GM23338 (cell line): ENCODE measurements at regions not wholly inside any gene's neighbourhood (a gene's known extent, or its start where the extent isn't known, plus 50 kb on each side); places are given as distances from the start of the nearest gene placed in this dataset.

Experiments
- ATAC-seq: fragments of 200-7000 bp; cut with Tn5 transposase; 3 replicates; pipeline ENCODE4 v1.9.1; 2020
- DNase-seq: peaks from one replicate; pipeline ENCODE4 v3.0.0-alpha.2; 2015; ENCODE audit warnings: low spot score
- H2AFZ ChIP-seq: fragments of 200-600 bp; sonication (generic); 2 replicates; pipeline ENCODE4 v1.8.0; 2016; ENCODE audit warnings: antibody characterized with exemption, mild to moderate bottlenecking, moderate library complexity
- H3F3A ChIP-seq: fragments of 200-600 bp; sonication (generic); replicated peaks from 2 replicates; pipeline ENCODE4 v1.8.0; 2017; ENCODE audit warnings: antibody characterized with exemption, mixed run types, low read depth
- H3K27ac ChIP-seq: fragments of 200-600 bp; sonication (generic); 2 replicates; pipeline ENCODE4 v1.6.1; 2016; ENCODE audit warnings: low read depth
- H3K27me3 ChIP-seq: fragments of 200-600 bp; sonication (generic); 2 replicates; pipeline ENCODE4 v1.8.0; 2016; ENCODE audit warnings: mild to moderate bottlenecking, mixed run types, moderate library complexity; ENCODE audit not compliant: insufficient read depth
- H3K36me3 ChIP-seq: fragments of 200-600 bp; sonication (generic); 2 replicates; pipeline ENCODE4 v1.8.0; 2016; ENCODE audit warnings: mild to moderate bottlenecking; ENCODE audit not compliant: insufficient read depth
- H3K4me1 ChIP-seq: fragments of 200-600 bp; sonication (generic); 2 replicates; pipeline ENCODE4 v1.8.0; 2016; ENCODE audit warnings: mild to moderate bottlenecking, moderate library complexity; ENCODE audit not compliant: insufficient read depth
- H3K4me2 ChIP-seq: fragments of 200-600 bp; sonication (generic); 2 replicates; pipeline ENCODE4 v1.7.1; 2017; ENCODE audit warnings: mixed run types
- H3K4me3 ChIP-seq: fragments of 200-600 bp; sonication (generic); 2 replicates; pipeline ENCODE4 v1.6.1; 2016; ENCODE audit warnings: mixed run types
- H3K79me2 ChIP-seq: fragments of 200-600 bp; sonication (generic); replicated peaks from 2 replicates; pipeline ENCODE4 v1.8.0; 2017; ENCODE audit warnings: mild to moderate bottlenecking; ENCODE audit not compliant: insufficient read depth
- H3K9me2 ChIP-seq: fragments of 200-600 bp; sonication (generic); 2 replicates; pipeline ENCODE4 v1.8.0; 2017; ENCODE audit not compliant: insufficient read depth
- H4K20me1 ChIP-seq: fragments of 200-600 bp; sonication (generic); replicated peaks from 2 replicates; pipeline ENCODE4 v1.8.0; 2017; ENCODE audit warnings: mild to moderate bottlenecking; ENCODE audit not compliant: insufficient read depth
- H3K27ac Mint-ChIP-seq: 2 replicates; pipeline ENCODE4 v1.8.0; 2020; ENCODE audit warnings: inconsistent platforms, mild to moderate bottlenecking, moderate library complexity, mixed read lengths
- H3K27me3 Mint-ChIP-seq: 3 replicates; pipeline ENCODE4 v1.8.0; 2022; ENCODE audit warnings: low read depth, mild to moderate bottlenecking, moderate library complexity, mixed read lengths, inconsistent platforms; ENCODE audit not compliant: insufficient read depth, poor library complexity
- H3K36me3 Mint-ChIP-seq: 3 replicates; pipeline ENCODE4 v1.8.0; 2021; ENCODE audit warnings: low read depth, mild to moderate bottlenecking, inconsistent platforms, moderate library complexity, mixed read lengths
- H3K4me1 Mint-ChIP-seq: 3 replicates; pipeline ENCODE4 v1.8.0; 2020; ENCODE audit warnings: mild to moderate bottlenecking, inconsistent platforms, mixed read lengths
- H3K4me3 Mint-ChIP-seq: 3 replicates; pipeline ENCODE4 v1.8.0; 2021; ENCODE audit warnings: moderate library complexity, mild to moderate bottlenecking, inconsistent platforms, mixed read lengths
- H3K9me3 Mint-ChIP-seq: 3 replicates; pipeline ENCODE4 v1.8.0; 2020; ENCODE audit warnings: moderate library complexity, mild to moderate bottlenecking, inconsistent platforms, mixed read lengths
- CREB1 ChIP-seq: fragments of 250-450 bp; sonication (Bioruptor Pico); IDR thresholded peaks from 2 replicates; pipeline ENCODE4 v1.5.0; 2020; ENCODE audit warnings: low read depth, mild to moderate bottlenecking, moderate library complexity
- ETS1 ChIP-seq: IDR thresholded peaks from 2 replicates; pipeline ENCODE4 v1.6.1; 2016; ENCODE audit warnings: antibody characterized with exemption
- EZH2 ChIP-seq: fragments of 200-600 bp; sonication (generic); IDR thresholded peaks from one replicate; pipeline ENCODE4 v1.8.0; 2017; ENCODE audit warnings: antibody characterized with exemption, mild to moderate bottlenecking, low read depth; ENCODE audit not compliant: unreplicated experiment
- EZH2phosphoT487 ChIP-seq: fragments of 200-600 bp; sonication (generic); IDR thresholded peaks from one replicate; pipeline ENCODE4 v1.8.1; 2018; ENCODE audit warnings: antibody characterized with exemption; ENCODE audit not compliant: unreplicated experiment
- JUNB ChIP-seq: IDR thresholded peaks from one replicate; pipeline ENCODE4 v1.6.1; 2016; ENCODE audit warnings: antibody characterized with exemption; ENCODE audit not compliant: unreplicated experiment
- NANOG ChIP-seq: IDR thresholded peaks from 2 replicates; pipeline ENCODE4 v1.6.1; 2016; ENCODE audit warnings: antibody characterized with exemption, borderline replicate concordance
- POLR2AphosphoS5 ChIP-seq: IDR thresholded peaks from 2 replicates; pipeline ENCODE4 v1.6.1; 2016; ENCODE audit warnings: antibody characterized with exemption, low read depth
- STAT1 ChIP-seq: IDR thresholded peaks from one replicate; pipeline ENCODE4 v1.6.1; 2016; ENCODE audit warnings: antibody characterized with exemption; ENCODE audit not compliant: unreplicated experiment
- ZNF114 ChIP-seq: fragments of 250-450 bp; sonication (Bioruptor Pico); IDR thresholded peaks from 2 replicates; pipeline ENCODE4 v1.5.0; 2020; ENCODE audit warnings: mild to moderate bottlenecking, moderate library complexity
- ZNF331 ChIP-seq: fragments of 250-450 bp; sonication (Bioruptor Pico); IDR thresholded peaks from 2 replicates; pipeline ENCODE4 v1.5.0; 2020; ENCODE audit warnings: low read depth, mild to moderate bottlenecking, moderate library complexity
- ZNF462 ChIP-seq: fragments of 250-450 bp; sonication (Bioruptor Pico); IDR thresholded peaks from 2 replicates; pipeline ENCODE4 v1.5.0; 2020; ENCODE audit warnings: mild to moderate bottlenecking, moderate library complexity
- TF ChIP-seq, protein P1 (sequence below): IDR thresholded peaks from one replicate; pipeline ENCODE4 v1.6.1; 2018; ENCODE audit warnings: antibody characterized with exemption; ENCODE audit not compliant: unreplicated experiment
- TF ChIP-seq, protein P2 (sequence below), 2 experiments: fragments of 200-600 bp in 1 of 2; sonication (generic) in 1 of 2; conservative IDR thresholded peaks; 2 replicates each; pipeline versions ENCODE4 v1.5.1 to v1.6.1; 2016 to 2017; ENCODE audit warnings: antibody characterized with exemption in 2 of 2, low read depth in 2 of 2, mild to moderate bottlenecking in 2 of 2, moderate library complexity in 1 of 2

DNA sequence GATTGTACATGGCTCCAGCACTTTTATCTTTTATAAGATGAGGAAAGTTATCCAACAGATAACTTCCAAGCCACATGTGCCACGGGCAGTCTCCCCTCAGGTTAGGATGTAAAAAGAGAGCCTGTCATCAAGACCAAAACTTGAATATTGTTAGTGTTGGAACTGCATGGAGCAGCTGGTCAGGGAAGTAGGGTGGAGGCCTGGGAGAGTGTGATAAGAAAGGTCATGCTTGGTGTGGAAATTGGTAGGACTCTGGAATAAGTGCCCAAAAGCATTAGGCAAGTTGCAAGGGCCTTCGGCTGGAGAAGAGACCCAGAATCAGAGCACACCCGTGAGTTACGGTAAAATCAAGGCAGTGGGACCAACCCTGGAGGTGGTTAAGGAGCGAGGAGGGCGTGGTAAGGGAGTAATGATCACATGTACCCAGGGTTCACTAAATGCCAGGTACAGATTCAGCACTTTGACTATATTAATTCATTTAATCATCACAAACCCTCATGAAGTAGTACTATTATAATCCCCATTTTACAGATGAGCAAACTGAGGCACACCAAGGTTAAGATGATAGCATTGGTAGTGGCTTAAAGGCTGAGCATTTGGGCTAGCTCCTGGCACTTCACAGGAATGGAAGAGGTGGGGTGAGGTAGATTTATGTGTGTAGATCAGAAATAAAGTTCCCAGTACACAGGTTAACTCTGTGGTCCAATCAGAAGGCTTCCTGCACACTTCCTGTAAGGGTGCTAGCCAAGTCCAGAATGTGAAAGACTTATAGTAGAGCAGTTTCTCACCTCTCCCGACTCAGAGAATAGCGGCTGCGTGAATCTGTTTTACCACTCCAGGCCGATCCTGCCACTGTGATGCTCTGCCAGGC, 96.5 kb upstream of the ZNF608 start:
- no peak for ATAC-seq
- Mint-ChIP-seq H3K27ac (no peak overlapping the region), H3K36me3 (no peaks in the 10 kb centered on the region; the same call in 2 of the 3 replicates)

More for the DNA sequence above, 96.5 kb upstream of the ZNF608 start:
- no peaks in the 10 kb centered on the region for H3K79me2 ChIP-seq
- TF ChIP-seq ETS1 (no peak), JUNB (no peak), EZH2phosphoT487 (no peak), CREB1 (CRISPR knock-in tag) (no peak), EZH2 (no peak), NANOG (no peak), STAT1 (no peak), ZNF331 (CRISPR knock-in tag) (no peak), ZNF462 (no peak), POLR2AphosphoS5 (no peak), ZNF114 (CRISPR knock-in tag) (no peak)
- TF ChIP-seq, protein P1, sequence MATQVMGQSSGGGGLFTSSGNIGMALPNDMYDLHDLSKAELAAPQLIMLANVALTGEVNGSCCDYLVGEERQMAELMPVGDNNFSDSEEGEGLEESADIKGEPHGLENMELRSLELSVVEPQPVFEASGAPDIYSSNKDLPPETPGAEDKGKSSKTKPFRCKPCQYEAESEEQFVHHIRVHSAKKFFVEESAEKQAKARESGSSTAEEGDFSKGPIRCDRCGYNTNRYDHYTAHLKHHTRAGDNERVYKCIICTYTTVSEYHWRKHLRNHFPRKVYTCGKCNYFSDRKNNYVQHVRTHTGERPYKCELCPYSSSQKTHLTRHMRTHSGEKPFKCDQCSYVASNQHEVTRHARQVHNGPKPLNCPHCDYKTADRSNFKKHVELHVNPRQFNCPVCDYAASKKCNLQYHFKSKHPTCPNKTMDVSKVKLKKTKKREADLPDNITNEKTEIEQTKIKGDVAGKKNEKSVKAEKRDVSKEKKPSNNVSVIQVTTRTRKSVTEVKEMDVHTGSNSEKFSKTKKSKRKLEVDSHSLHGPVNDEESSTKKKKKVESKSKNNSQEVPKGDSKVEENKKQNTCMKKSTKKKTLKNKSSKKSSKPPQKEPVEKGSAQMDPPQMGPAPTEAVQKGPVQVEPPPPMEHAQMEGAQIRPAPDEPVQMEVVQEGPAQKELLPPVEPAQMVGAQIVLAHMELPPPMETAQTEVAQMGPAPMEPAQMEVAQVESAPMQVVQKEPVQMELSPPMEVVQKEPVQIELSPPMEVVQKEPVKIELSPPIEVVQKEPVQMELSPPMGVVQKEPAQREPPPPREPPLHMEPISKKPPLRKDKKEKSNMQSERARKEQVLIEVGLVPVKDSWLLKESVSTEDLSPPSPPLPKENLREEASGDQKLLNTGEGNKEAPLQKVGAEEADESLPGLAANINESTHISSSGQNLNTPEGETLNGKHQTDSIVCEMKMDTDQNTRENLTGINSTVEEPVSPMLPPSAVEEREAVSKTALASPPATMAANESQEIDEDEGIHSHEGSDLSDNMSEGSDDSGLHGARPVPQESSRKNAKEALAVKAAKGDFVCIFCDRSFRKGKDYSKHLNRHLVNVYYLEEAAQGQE = no peak
- TF ChIP-seq, protein P2, sequence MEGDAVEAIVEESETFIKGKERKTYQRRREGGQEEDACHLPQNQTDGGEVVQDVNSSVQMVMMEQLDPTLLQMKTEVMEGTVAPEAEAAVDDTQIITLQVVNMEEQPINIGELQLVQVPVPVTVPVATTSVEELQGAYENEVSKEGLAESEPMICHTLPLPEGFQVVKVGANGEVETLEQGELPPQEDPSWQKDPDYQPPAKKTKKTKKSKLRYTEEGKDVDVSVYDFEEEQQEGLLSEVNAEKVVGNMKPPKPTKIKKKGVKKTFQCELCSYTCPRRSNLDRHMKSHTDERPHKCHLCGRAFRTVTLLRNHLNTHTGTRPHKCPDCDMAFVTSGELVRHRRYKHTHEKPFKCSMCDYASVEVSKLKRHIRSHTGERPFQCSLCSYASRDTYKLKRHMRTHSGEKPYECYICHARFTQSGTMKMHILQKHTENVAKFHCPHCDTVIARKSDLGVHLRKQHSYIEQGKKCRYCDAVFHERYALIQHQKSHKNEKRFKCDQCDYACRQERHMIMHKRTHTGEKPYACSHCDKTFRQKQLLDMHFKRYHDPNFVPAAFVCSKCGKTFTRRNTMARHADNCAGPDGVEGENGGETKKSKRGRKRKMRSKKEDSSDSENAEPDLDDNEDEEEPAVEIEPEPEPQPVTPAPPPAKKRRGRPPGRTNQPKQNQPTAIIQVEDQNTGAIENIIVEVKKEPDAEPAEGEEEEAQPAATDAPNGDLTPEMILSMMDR (conservative IDR thresholded peaks at IDR 0.05; ENCODE audit: low read depth in 2 of 2) = no peak
- Mint-ChIP-seq H3K27me3 (no peaks in the 10 kb centered on the region), H3K9me3 (no peaks in the 10 kb centered on the region), H3K4me3 (no peak overlapping the region), H3K4me1 (no peaks in the 10 kb centered on the region)
- H4K20me1 ChIP-seq = no peaks in the 10 kb centered on the region
- H3F3A ChIP-seq = no peaks in the 10 kb centered on the region
- no peaks in the 10 kb centered on the region for H3K36me3 ChIP-seq
- no peak overlapping the region for H2AFZ ChIP-seq
- H3K4me2 ChIP-seq = no peak overlapping the region
- H3K27me3 ChIP-seq = no peaks in the 10 kb centered on the region
- no peak overlapping the region for H3K4me3 ChIP-seq
- H3K27ac ChIP-seq = no peak overlapping the region
- no peak for DNase-seq
- peaks cover 12% of the 10 kb centered on the region for H3K9me2 ChIP-seq
- no peaks in the 10 kb centered on the region for H3K4me1 ChIP-seq
